H7 (cell line): ENCODE measurements at regions not wholly inside any gene's neighbourhood (a gene's known extent, or its start where the extent isn't known, plus 50 kb on each side); places are given as distances from the start of the nearest gene placed in this dataset.

ENCODE experiments used
- DNase-seq: peaks from one replicate; pipeline ENCODE4 v3.0.0; 2012
- H3K27me3 ChIP-seq: 2 replicates; pipeline ENCODE4 v1.6.0; 2011; ENCODE audit warnings: mild to moderate bottlenecking, low read length; ENCODE audit not compliant: control insufficient read depth, insufficient read depth
- H3K36me3 ChIP-seq: replicated peaks from 2 replicates; pipeline ENCODE4 v1.5.1; 2011; ENCODE audit warnings: low read length; ENCODE audit not compliant: control insufficient read depth, insufficient read depth
- H3K4me3 ChIP-seq: 2 replicates; pipeline ENCODE4 v1.5.1; 2011; ENCODE audit warnings: low read depth, mild to moderate bottlenecking, control low read depth, low read length, moderate library complexity; ENCODE audit not compliant: insufficient read depth

- Histone ChIP-seq H3K27me3 (no peaks in the 10 kb centered on the region), H3K36me3 (no peaks in the 10 kb centered on the region), H3K4me3 (no peak overlapping the region)
- DNase-seq, result no peak
Observed at GRCh38 chr3:158992463-158992862, 190.6 kb downstream of the MFSD1 start.

- H3K27me3 ChIP-seq, result no peaks in the 10 kb centered on the region
- no peak for DNase-seq
- H3K4me3 ChIP-seq, result no peak overlapping the region
- H3K36me3 ChIP-seq, result no peaks in the 10 kb centered on the region
Observed at GRCh38 chr3:158994386-158994785, 192.5 kb downstream of the MFSD1 start.

GRCh38 chr3:159001711-159002110, 199.9 kb downstream of the MFSD1 start:
- no peak for DNase-seq
- Histone ChIP-seq H3K36me3 (no peaks in the 10 kb centered on the region), H3K4me3 (no peak overlapping the region), H3K27me3 (no peaks in the 10 kb centered on the region)

GRCh38 chr3:159005137-159005536, 203.3 kb downstream of the MFSD1 start:
- Histone ChIP-seq H3K27me3 (no peaks in the 10 kb centered on the region), H3K4me3 (no peak overlapping the region), H3K36me3 (no peaks in the 10 kb centered on the region)
- no peak for DNase-seq

GRCh38 chr3:159007331-159007730, 205.5 kb downstream of the MFSD1 start:
- no peaks in the 10 kb centered on the region for H3K27me3 ChIP-seq
- H3K36me3 ChIP-seq, result no peaks in the 10 kb centered on the region
- H3K4me3 ChIP-seq, result no peak overlapping the region
- no peak for DNase-seq

GRCh38 chr3:159008401-159008800, 206.5 kb downstream of the MFSD1 start:
- Histone ChIP-seq H3K27me3 (no peaks in the 10 kb centered on the region), H3K4me3 (no peak overlapping the region), H3K36me3 (no peaks in the 10 kb centered on the region)
- DNase-seq, result no peak

GRCh38 chr3:159018341-159018740, 216.5 kb downstream of the MFSD1 start:
- Histone ChIP-seq H3K36me3 (no peaks in the 10 kb centered on the region), H3K4me3 (no peak overlapping the region), H3K27me3 (no peaks in the 10 kb centered on the region)
- no peak for DNase-seq

- Histone ChIP-seq H3K36me3 (no peaks in the 10 kb centered on the region), H3K27me3 (no peaks in the 10 kb centered on the region), H3K4me3 (no peak overlapping the region)
- DNase-seq, result no peak
Observed at GRCh38 chr3:159025733-159026132, 223.9 kb downstream of the MFSD1 start.

GRCh38 chr3:159026510-159026909, 224.7 kb downstream of the MFSD1 start:
- no peak for DNase-seq
- no peaks in the 10 kb centered on the region for H3K36me3 ChIP-seq
- H3K4me3 ChIP-seq, result no peak overlapping the region
- no peaks in the 10 kb centered on the region for H3K27me3 ChIP-seq

GRCh38 chr3:159028706-159029105, 226.9 kb downstream of the MFSD1 start:
- H3K4me3 ChIP-seq, result no peak overlapping the region
- no peak for DNase-seq
- no peaks in the 10 kb centered on the region for H3K36me3 ChIP-seq
- H3K27me3 ChIP-seq, result no peaks in the 10 kb centered on the region

- DNase-seq, result no peak
- H3K4me3 ChIP-seq, result no peak overlapping the region
- H3K27me3 ChIP-seq, result no peaks in the 10 kb centered on the region
- no peaks in the 10 kb centered on the region for H3K36me3 ChIP-seq
Observed at GRCh38 chr3:159029306-159030026, 227.6 kb downstream of the MFSD1 start.

- Histone ChIP-seq H3K4me3 (no peak overlapping the region), H3K36me3 (no peaks in the 10 kb centered on the region), H3K27me3 (no peaks in the 10 kb centered on the region)
- no peak for DNase-seq
Observed at GRCh38 chr3:159030138-159030670, 228.3 kb downstream of the MFSD1 start.

GRCh38 chr3:159030886-159031679, 229.2 kb downstream of the MFSD1 start:
- no peak for DNase-seq
- Histone ChIP-seq H3K4me3 (no peak overlapping the region), H3K36me3 (no peaks in the 10 kb centered on the region), H3K27me3 (no peaks in the 10 kb centered on the region)

GRCh38 chr3:159032311-159032710, 230.5 kb downstream of the MFSD1 start:
- Histone ChIP-seq H3K4me3 (no peak overlapping the region), H3K27me3 (no peaks in the 10 kb centered on the region), H3K36me3 (no peaks in the 10 kb centered on the region)
- no peak for DNase-seq

- no peaks in the 10 kb centered on the region for H3K27me3 ChIP-seq
- no peak overlapping the region for H3K4me3 ChIP-seq
- H3K36me3 ChIP-seq, result no peaks in the 10 kb centered on the region
- DNase-seq, result no peak
Observed at GRCh38 chr3:159038405-159038804, 236.6 kb downstream of the MFSD1 start.
